ENCODE measurements at regions not wholly inside any gene's neighbourhood (a gene's known extent, or its start where the extent isn't known, plus 50 kb on each side); places are given as distances from the start of the nearest gene placed in this dataset.

GRCh38 chr20:53786445-53787267, 193.0 kb upstream of the ZNF217 start:
- no peak overlapping the region for H3K4me3 ChIP-seq (ENCODE audit: low read depth in 1 of 3, low read length in 3 of 3)
- WGBS = 25% methylated on average over 9 of the region's 9 CpGs
- H3K9me3 ChIP-seq (ENCODE audit: control insufficient read depth in 4 of 4, low read length in 3 of 4) = no peaks in the 10 kb centered on the region
- peak overlapping the region in 1 of 2 donors; percentile 50 for H3K9ac ChIP-seq (ENCODE audit: low read depth in 1 of 2, low read length in 2 of 2)
- H3K4me1 ChIP-seq (ENCODE audit: control insufficient read depth in 4 of 4, insufficient read depth in 4 of 4, low read length in 3 of 4) = peaks cover 2 to 20% (median 7%) of the 10 kb centered on the region in 4 donors
- H3K36me3 ChIP-seq (ENCODE audit: control insufficient read depth in 4 of 4, insufficient read depth in 3 of 4, low read depth in 1 of 4, low read length in 3 of 4) = no peaks in the 10 kb centered on the region
- DNase-seq (ENCODE audit: low spot score) = no peak
- H3K27me3 ChIP-seq (ENCODE audit: control insufficient read depth in 4 of 4, insufficient read depth in 4 of 4, low read length in 3 of 4) = no peaks in the 10 kb centered on the region
- H3K27ac ChIP-seq (ENCODE audit: low read depth in 1 of 2, low read length in 2 of 2) = peak overlapping the region; percentile 82 to 86
- TF ChIP-seq JUND (IDR thresholded peaks at IDR 0.05) (peak in 1 of 2 donors; percentile 26), HNF4G (IDR thresholded peaks at IDR 0.05) (peak; percentile 13), EGR1 (IDR thresholded peaks at IDR 0.05; ENCODE audit: low read depth in 2 of 2) (peak in 1 of 2 donors; percentile 42), REST (IDR thresholded peaks at IDR 0.05) (peak; percentile 12), YY1 (IDR thresholded peaks at IDR 0.05) (peak; percentile 47), CTCF (IDR thresholded peaks at IDR 0.05; ENCODE audit: low read depth, low read length, missing input control) (peak; percentile 9), ZBTB33 (IDR thresholded peaks at IDR 0.05) (no peak), HNF4A (conservative IDR thresholded peaks at IDR 0.05) (peak; percentile 87), NR2F2 (IDR thresholded peaks at IDR 0.05) (peak; percentile 56), TAF1 (conservative IDR thresholded peaks at IDR 0.05) (peak; percentile 30), SP1 (IDR thresholded peaks at IDR 0.05) (peak; percentile 70), MAX (IDR thresholded peaks at IDR 0.05) (no peak), GABPA (IDR thresholded peaks at IDR 0.05 in 1 of 2, conservative IDR thresholded peaks at IDR 0.05 in 1 of 2) (no peak), RXRA (IDR thresholded peaks at IDR 0.05) (peak; percentile 70 to 85), RAD21 (IDR thresholded peaks at IDR 0.05) (peak; percentile 64 to 71)

Measured in liver (tissue), 8 donors.